Neutrophil (primary cell): ENCODE measurements at regions not wholly inside any gene's neighbourhood (a gene's known extent, or its start where the extent isn't known, plus 50 kb on each side); places are given as distances from the start of the nearest gene placed in this dataset.

Experiments
- H3K27ac ChIP-seq: fragments of 200-600 bp; sonication (generic); 2 replicates; pipeline ENCODE4 v1.5.1; 2016; ENCODE audit warnings: mild to moderate bottlenecking, moderate library complexity
- H3K27me3 ChIP-seq: fragments of 200-600 bp; sonication (generic); 2 replicates; pipeline ENCODE4 v1.6.0; 2016; ENCODE audit warnings: mild to moderate bottlenecking
- H3K36me3 ChIP-seq: fragments of 200-600 bp; sonication (generic); 2 replicates; pipeline ENCODE4 v1.5.1; 2017
- H3K4me1 ChIP-seq, 2 experiments: fragments of 200-600 bp in 1 of 2; sonication (generic) in 1 of 2; 1 replicate in 1 of 2; 2 replicates in 1 of 2; pipeline versions ENCODE4 v1.5.1 to v1.6.1; 2013 to 2016; ENCODE audit warnings: low read depth in 1 of 2, low read length in 1 of 2, mild to moderate bottlenecking in 1 of 2, moderate library complexity in 1 of 2; ENCODE audit not compliant: control insufficient read depth in 1 of 2, insufficient read depth in 1 of 2
- H3K4me3 ChIP-seq, 2 experiments: fragments of 200-600 bp in 1 of 2; sonication (generic) in 1 of 2; 1 replicate in 1 of 2; 2 replicates in 1 of 2; pipeline ENCODE4 v1.5.1; 2013 to 2016; ENCODE audit warnings: low read depth in 1 of 2, low read length in 1 of 2, mild to moderate bottlenecking in 1 of 2, moderate library complexity in 1 of 2
- H3K9me3 ChIP-seq: fragments of 200-600 bp; sonication (generic); 2 replicates; pipeline ENCODE4 v1.5.1; 2016
- CTCF ChIP-seq: fragments of 200-600 bp; sonication (generic); IDR thresholded peaks from 2 replicates; pipeline ENCODE4 v1.5.1; 2016; ENCODE audit warnings: antibody characterized with exemption

GRCh38 chr21:35343046-35343819 is 294.1 kb upstream of the RUNX1 start:
- H3K36me3 ChIP-seq, result no peaks in the 10 kb centered on the region
- no peaks in the 10 kb centered on the region for H3K9me3 ChIP-seq
- H3K4me1 ChIP-seq, result peaks cover 0 to 4% of the 10 kb centered on the region in 2 experiments
- H3K27me3 ChIP-seq, result peaks cover 14% of the 10 kb centered on the region
- H3K27ac ChIP-seq, result no peak overlapping the region
- no peak for TF ChIP-seq CTCF
- H3K4me3 ChIP-seq, result no peak overlapping the region

- Histone ChIP-seq H3K27me3 (peaks cover 8% of the 10 kb centered on the region), H3K27ac (no peak overlapping the region), H3K4me3 (no peak overlapping the region), H3K9me3 (no peaks in the 10 kb centered on the region), H3K4me1 (peaks cover 0 to 4% of the 10 kb centered on the region in 2 experiments), H3K36me3 (no peaks in the 10 kb centered on the region)
- TF ChIP-seq CTCF, result no peak
Measured at GRCh38 chr21:35342440-35342839, 293.3 kb upstream of the RUNX1 start.

GRCh38 chr21:35340273-35340672 is 291.2 kb upstream of the RUNX1 start:
- Histone ChIP-seq H3K4me1 (peaks cover 0 to 4% of the 10 kb centered on the region in 2 experiments), H3K27me3 (peaks cover 1% of the 10 kb centered on the region)

GRCh38 chr21:35338881-35339632 is 290.0 kb upstream of the RUNX1 start:
- Histone ChIP-seq H3K9me3 (no peaks in the 10 kb centered on the region), H3K4me3 (no peak overlapping the region), H3K27me3 (peaks cover 13% of the 10 kb centered on the region), H3K36me3 (no peaks in the 10 kb centered on the region), H3K4me1 (peaks cover 0 to 4% of the 10 kb centered on the region in 2 experiments), H3K27ac (no peak overlapping the region)
- TF ChIP-seq CTCF, result no peak

More at GRCh38 chr21:35340273-35340672, 291.2 kb upstream of the RUNX1 start:
- Histone ChIP-seq H3K36me3 (no peaks in the 10 kb centered on the region), H3K9me3 (no peaks in the 10 kb centered on the region), H3K27ac (no peak overlapping the region), H3K4me3 (no peak overlapping the region)
- no peak for TF ChIP-seq CTCF

- no peak overlapping the region for H3K4me3 ChIP-seq
- no peaks in the 10 kb centered on the region for H3K9me3 ChIP-seq
- no peak for TF ChIP-seq CTCF
- no peak overlapping the region for H3K27ac ChIP-seq
- peaks cover 20% of the 10 kb centered on the region for H3K27me3 ChIP-seq
- H3K4me1 ChIP-seq, result peaks cover 0 to 4% of the 10 kb centered on the region in 2 experiments
- H3K36me3 ChIP-seq, result no peaks in the 10 kb centered on the region
Measured at GRCh38 chr21:35338281-35338680, 289.2 kb upstream of the RUNX1 start.
